Neural cell (in vitro differentiated cells): ENCODE measurements at regions not wholly inside any gene's neighbourhood (a gene's known extent, or its start where the extent isn't known, plus 50 kb on each side); places are given as distances from the start of the nearest gene placed in this dataset.

ENCODE experiments used
- H2AFZ ChIP-seq: fragments of 200-600, 300-800 bp; sonication (generic), shearing (Covaris generic); 2 replicates; pipeline ENCODE4 v1.6.0; 2014; ENCODE audit warnings: low read depth, mild to moderate bottlenecking, antibody characterized with exemption, low read length, moderate library complexity
- H3F3A ChIP-seq: fragments of 200-600 bp; shearing (Covaris generic); 2 replicates; pipeline ENCODE4 v1.6.1; 2016; ENCODE audit warnings: mild to moderate bottlenecking, moderate library complexity, mixed read lengths, antibody characterized with exemption, low read length; ENCODE audit not compliant: insufficient read depth, poor library complexity, severe bottlenecking
- H3K27ac ChIP-seq: fragments of 200-600, 300-800 bp; sonication (generic), shearing (Covaris generic); 2 replicates; pipeline ENCODE4 v1.5.1; 2014; ENCODE audit warnings: mild to moderate bottlenecking, low read length, moderate library complexity
- H3K27me3 ChIP-seq: fragments of 300-800, 200-600 bp; sonication (generic), shearing (Covaris generic); 2 replicates; pipeline ENCODE4 v1.6.0; 2014; ENCODE audit warnings: mild to moderate bottlenecking, low read depth, low read length, moderate library complexity; ENCODE audit not compliant: insufficient read depth
- H3K36me3 ChIP-seq: fragments of 300-800, 200-600 bp; sonication (generic), shearing (Covaris generic); 2 replicates; pipeline ENCODE4 v1.5.1; 2014; ENCODE audit warnings: mild to moderate bottlenecking, antibody characterized with exemption, low read length, moderate library complexity; ENCODE audit not compliant: insufficient read depth
- H3K4me2 ChIP-seq: fragments of 300-800, 200-600 bp; sonication (generic), shearing (Covaris generic); 2 replicates; pipeline ENCODE4 v1.6.0; 2014; ENCODE audit warnings: mild to moderate bottlenecking, low read length
- H3K4me3 ChIP-seq: fragments of 300-800, 200-600 bp; sonication (generic), shearing (Covaris generic); 2 replicates; pipeline ENCODE4 v1.5.1; 2014; ENCODE audit warnings: mild to moderate bottlenecking, low read length, moderate library complexity
- H3K79me2 ChIP-seq: fragments of 200-600 bp; shearing (Covaris generic); replicated peaks from 2 replicates; pipeline ENCODE4 v1.6.0; 2014; ENCODE audit warnings: mild to moderate bottlenecking, low read length, moderate library complexity; ENCODE audit not compliant: insufficient read depth
- H3K9ac ChIP-seq: fragments of 300-800, 200-600 bp; sonication (generic), shearing (Covaris generic); 2 replicates; pipeline ENCODE4 v1.6.1; 2016; ENCODE audit warnings: mild to moderate bottlenecking, low read length, mixed read lengths
- H3K9me2 ChIP-seq: fragments of 200-600 bp; shearing (Covaris generic); 2 replicates; pipeline ENCODE4 v1.6.1; 2016; ENCODE audit warnings: mild to moderate bottlenecking, low read length, mixed read lengths; ENCODE audit not compliant: insufficient read depth
- H3K9me3 ChIP-seq: fragments of 200-600, 300-800 bp; sonication (generic), shearing (Covaris generic); 2 replicates; pipeline ENCODE4 v1.6.1; 2016; ENCODE audit warnings: mild to moderate bottlenecking, mixed run types, low read length, moderate library complexity, mixed read lengths
- H4K20me1 ChIP-seq: fragments of 200-600 bp; shearing (Covaris generic); 2 replicates; pipeline ENCODE4 v1.6.1; 2016; ENCODE audit warnings: mild to moderate bottlenecking, mixed run types; ENCODE audit not compliant: insufficient read depth
- CTCF ChIP-seq: fragments of 450-650 bp; IDR thresholded peaks from 2 replicates; pipeline ENCODE4 v1.5.1; 2014; ENCODE audit warnings: antibody characterized with exemption, mild to moderate bottlenecking, moderate library complexity; ENCODE audit not compliant: poor library complexity, severe bottlenecking
- EP300 ChIP-seq: fragments of 450-650 bp; conservative IDR thresholded peaks from 2 replicates; pipeline ENCODE4 v1.6.1; 2014; ENCODE audit warnings: antibody characterized with exemption, mild to moderate bottlenecking, moderate library complexity; ENCODE audit not compliant: poor library complexity, severe bottlenecking
- EZH2 ChIP-seq: fragments of 200-600, 300-800 bp; shearing (Covaris generic), sonication (generic); IDR thresholded peaks from 2 replicates; pipeline ENCODE4 v1.6.1; 2014; ENCODE audit warnings: antibody characterized with exemption, low read length, borderline replicate concordance, mild to moderate bottlenecking; ENCODE audit not compliant: insufficient read depth, poor library complexity, severe bottlenecking
- MXI1 ChIP-seq: fragments of 450-650 bp; conservative IDR thresholded peaks from 2 replicates; pipeline ENCODE4 v1.6.1; 2014; ENCODE audit warnings: antibody characterized with exemption, mild to moderate bottlenecking; ENCODE audit not compliant: poor library complexity, severe bottlenecking
- POLR2AphosphoS5 ChIP-seq: IDR thresholded peaks from 2 replicates; pipeline ENCODE4 v1.6.1; 2012
- RAD21 ChIP-seq: fragments of 450-650 bp; conservative IDR thresholded peaks from 2 replicates; pipeline ENCODE4 v1.6.1; 2014; ENCODE audit warnings: antibody characterized with exemption, mild to moderate bottlenecking, moderate library complexity
- REST ChIP-seq: IDR thresholded peaks from 2 replicates; pipeline ENCODE4 v1.6.1; 2012; ENCODE audit warnings: borderline replicate concordance
- SMC3 ChIP-seq: fragments of 450-650 bp; conservative IDR thresholded peaks from 2 replicates; pipeline ENCODE4 v1.6.1; 2014; ENCODE audit warnings: antibody characterized with exemption, mild to moderate bottlenecking, moderate library complexity; ENCODE audit not compliant: poor library complexity
- TAF1 ChIP-seq: IDR thresholded peaks from 2 replicates; pipeline ENCODE4 v1.6.1; 2012; ENCODE audit warnings: low read depth

GRCh38 chr6:6815732-6816131 is 227.2 kb downstream of the LY86 start:
- Histone ChIP-seq H3K9me2 (no peaks in the 10 kb centered on the region), H2AFZ (no peak overlapping the region), H4K20me1 (no peaks in the 10 kb centered on the region), H3K4me3 (no peak overlapping the region), H3K79me2 (no peaks in the 10 kb centered on the region), H3K4me2 (no peak overlapping the region), H3K27me3 (no peaks in the 10 kb centered on the region), H3K36me3 (no peaks in the 10 kb centered on the region), H3K9me3 (no peaks in the 10 kb centered on the region), H3F3A (no peaks in the 10 kb centered on the region), H3K27ac (no peak overlapping the region), H3K9ac (no peak overlapping the region)
- no peak for TF ChIP-seq CTCF
- no peak for TF ChIP-seq SMC3
- no peak for TF ChIP-seq POLR2AphosphoS5
- no peak for TF ChIP-seq EZH2
- no peak for TF ChIP-seq MXI1
- TF ChIP-seq RAD21: no peak
- TF ChIP-seq TAF1: no peak

GRCh38 chr6:6816716-6817115 is 228.2 kb downstream of the LY86 start:
- no peaks in the 10 kb centered on the region for H3K36me3 ChIP-seq
- H3K9me2 ChIP-seq: no peaks in the 10 kb centered on the region
- H2AFZ ChIP-seq: no peak overlapping the region
- H3K27ac ChIP-seq: no peak overlapping the region
- TF ChIP-seq REST (no peak), POLR2AphosphoS5 (no peak), TAF1 (no peak), RAD21 (no peak), CTCF (no peak), SMC3 (no peak), EP300 (no peak), EZH2 (no peak), MXI1 (no peak)
- H3K9ac ChIP-seq: no peak overlapping the region
- H4K20me1 ChIP-seq: no peaks in the 10 kb centered on the region
- no peaks in the 10 kb centered on the region for H3F3A ChIP-seq
- H3K79me2 ChIP-seq: no peaks in the 10 kb centered on the region
- H3K4me3 ChIP-seq: no peak overlapping the region
- H3K27me3 ChIP-seq: no peaks in the 10 kb centered on the region
- H3K4me2 ChIP-seq: no peak overlapping the region
- no peaks in the 10 kb centered on the region for H3K9me3 ChIP-seq
